WERI-Rb-1 (cell line): ENCODE measurements at regions not wholly inside any gene's neighbourhood (a gene's known extent, or its start where the extent isn't known, plus 50 kb on each side); places are given as distances from the start of the nearest gene placed in this dataset.

ENCODE experiments used
- DNase-seq: peaks from one replicate; pipeline ENCODE4 v3.0.0-alpha.2; 2020
- H3K27ac ChIP-seq: fragments of 250-450 bp; sonication (Bioruptor Pico); 2 replicates; pipeline ENCODE4 v1.5.1; 2020; ENCODE audit warnings: mild to moderate bottlenecking, moderate library complexity
- H3K27me3 ChIP-seq: fragments of 250-450 bp; sonication (Bioruptor Pico); 2 replicates; pipeline ENCODE4 v1.5.1; 2021; ENCODE audit warnings: mild to moderate bottlenecking, low read depth, moderate library complexity; ENCODE audit not compliant: insufficient read depth, severe bottlenecking
- H3K36me3 ChIP-seq: fragments of 250-450 bp; sonication (Bioruptor Pico); 2 replicates; pipeline ENCODE4 v1.5.1; 2020; ENCODE audit warnings: mild to moderate bottlenecking, moderate library complexity
- H3K4me3 ChIP-seq: 2 replicates; pipeline ENCODE4 v1.5.1; 2011; ENCODE audit warnings: low read depth, mild to moderate bottlenecking, control low read depth, low read length
- H3K9me3 ChIP-seq: fragments of 250-450 bp; sonication (Bioruptor Pico); 2 replicates; pipeline ENCODE4 v1.5.1; 2021; ENCODE audit warnings: mild to moderate bottlenecking, moderate library complexity; ENCODE audit not compliant: severe bottlenecking
- CTCF ChIP-seq: IDR thresholded peaks from 2 replicates; pipeline ENCODE4 v1.5.1; 2011; ENCODE audit warnings: low read depth, mild to moderate bottlenecking, control low read depth, inconsistent platforms, low read length

GRCh38 chr3:107981471-107982111 is 109.2 kb downstream of the CD47 start:
- no peaks in the 10 kb centered on the region for H3K27me3 ChIP-seq
- no peak for DNase-seq
- H3K27ac ChIP-seq, result no peak overlapping the region
- no peak overlapping the region for H3K4me3 ChIP-seq
- TF ChIP-seq CTCF, result no peak
- no peaks in the 10 kb centered on the region for H3K36me3 ChIP-seq
- H3K9me3 ChIP-seq, result no peaks in the 10 kb centered on the region

GRCh38 chr3:107979538-107979937 is 111.3 kb downstream of the CD47 start:
- no peak overlapping the region for H3K4me3 ChIP-seq
- no peaks in the 10 kb centered on the region for H3K9me3 ChIP-seq
- DNase-seq, result no peak
- H3K36me3 ChIP-seq, result no peaks in the 10 kb centered on the region
- no peak for TF ChIP-seq CTCF
- no peaks in the 10 kb centered on the region for H3K27me3 ChIP-seq
- H3K27ac ChIP-seq, result no peak overlapping the region

GRCh38 chr3:107978131-107979055 is 112.4 kb downstream of the CD47 start:
- DNase-seq, result no peak
- no peak for TF ChIP-seq CTCF
- no peak overlapping the region for H3K4me3 ChIP-seq
- no peak overlapping the region for H3K27ac ChIP-seq
- no peaks in the 10 kb centered on the region for H3K36me3 ChIP-seq
- no peaks in the 10 kb centered on the region for H3K27me3 ChIP-seq
- no peaks in the 10 kb centered on the region for H3K9me3 ChIP-seq

GRCh38 chr3:107977221-107978130 is 113.4 kb downstream of the CD47 start:
- TF ChIP-seq CTCF, result no peak
- Histone ChIP-seq H3K27ac (no peak overlapping the region), H3K4me3 (no peak overlapping the region), H3K9me3 (no peaks in the 10 kb centered on the region), H3K27me3 (no peaks in the 10 kb centered on the region), H3K36me3 (no peaks in the 10 kb centered on the region)
- no peak for DNase-seq

GRCh38 chr3:107976202-107976800 is 114.5 kb downstream of the CD47 start:
- Histone ChIP-seq H3K36me3 (no peaks in the 10 kb centered on the region), H3K27me3 (no peaks in the 10 kb centered on the region), H3K9me3 (no peaks in the 10 kb centered on the region), H3K4me3 (no peak overlapping the region), H3K27ac (no peak overlapping the region)
- DNase-seq, result no peak
- no peak for TF ChIP-seq CTCF
